ENCODE measurements at regions not wholly inside any gene's neighbourhood (a gene's known extent, or its start where the extent isn't known, plus 50 kb on each side); places are given as distances from the start of the nearest gene placed in this dataset.

DNA sequence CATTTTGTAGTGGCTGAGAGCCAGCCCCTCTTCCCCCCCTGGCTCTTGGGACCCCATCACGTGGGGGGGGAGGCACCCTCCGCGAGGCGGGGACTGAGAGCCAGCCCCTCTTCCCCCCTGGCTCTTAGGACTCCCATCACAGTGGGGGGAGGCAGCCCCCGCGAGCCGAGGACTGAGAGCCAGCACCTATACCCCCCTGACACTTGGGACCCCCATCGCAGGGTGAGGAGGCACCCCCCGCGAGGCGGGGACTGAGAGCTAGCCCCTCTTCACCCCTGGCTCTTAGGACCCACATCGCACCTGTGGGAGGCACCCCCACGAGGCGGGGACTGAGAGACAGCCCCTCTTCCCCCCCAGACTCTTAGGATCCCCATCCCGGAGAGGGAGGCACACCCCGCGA, 2426.5 kb upstream of the PCDH20 start:
- H3K27me3 ChIP-seq (replicated peaks in 1 of 2; ENCODE audit: control insufficient read depth in 2 of 2, insufficient read depth in 2 of 2, low read length in 1 of 2): no peaks in the 10 kb centered on the region
- no peaks in the 10 kb centered on the region; the same call in 2 of the 3 replicates for H3K9me3 ChIP-seq (replicated peaks; ENCODE audit: control insufficient read depth, insufficient read depth, low read length)
- in situ Hi-C loops (cut with MboI) (no loop called here), intact Hi-C loops (cut with micrococcal nuclease; ENCODE audit: unreplicated experiment) (no loop called here)
- no peaks in the 10 kb centered on the region for H3K36me3 ChIP-seq (ENCODE audit: control insufficient read depth in 2 of 2, insufficient read depth in 2 of 2, low read length in 1 of 2)
- no peak overlapping the region for H3K9ac ChIP-seq (ENCODE audit: control insufficient read depth, insufficient read depth, low read length)
- no peak overlapping the region for H3K27ac ChIP-seq (ENCODE audit: control insufficient read depth, insufficient read depth)
- H4K20me1 ChIP-seq (ENCODE audit: control insufficient read depth, insufficient read depth): no peaks in the 10 kb centered on the region
- SMC1A ChIA-PET (ENCODE audit: uncharacterized antibody, unreplicated experiment): no interaction called here
- 77% methylated on average over 16 of the region's 17 CpGs for WGBS (ENCODE audit: insufficient coverage, insufficient replicate concordance, low lambda C conversion rate, missing lambda C conversion rate)
- no peaks in the 10 kb centered on the region for H3K4me1 ChIP-seq (ENCODE audit: control insufficient read depth, insufficient read depth, low read length)
- H3K79me2 ChIP-seq (ENCODE audit: control insufficient read depth, insufficient read depth, low read length): no peaks in the 10 kb centered on the region
- RAD21 ChIA-PET (ENCODE audit: unreplicated experiment): no interaction called here
- POLR2A ChIA-PET: no interaction called here
- CTCF ChIA-PET: no interaction called here
- FAIRE-seq (no peak), ATAC-seq (no peak), DNase-seq (ENCODE audit: low read depth, low spot score) (no peak)
- no peak overlapping the region for H3K4me2 ChIP-seq (ENCODE audit: control insufficient read depth, insufficient read depth)
- BruUV-seq (replicated peaks): no TSS peak
- no peak overlapping the region for H2AFZ ChIP-seq (ENCODE audit: control insufficient read depth, low read depth, low read length)
- TF ChIP-seq, protein P1, sequence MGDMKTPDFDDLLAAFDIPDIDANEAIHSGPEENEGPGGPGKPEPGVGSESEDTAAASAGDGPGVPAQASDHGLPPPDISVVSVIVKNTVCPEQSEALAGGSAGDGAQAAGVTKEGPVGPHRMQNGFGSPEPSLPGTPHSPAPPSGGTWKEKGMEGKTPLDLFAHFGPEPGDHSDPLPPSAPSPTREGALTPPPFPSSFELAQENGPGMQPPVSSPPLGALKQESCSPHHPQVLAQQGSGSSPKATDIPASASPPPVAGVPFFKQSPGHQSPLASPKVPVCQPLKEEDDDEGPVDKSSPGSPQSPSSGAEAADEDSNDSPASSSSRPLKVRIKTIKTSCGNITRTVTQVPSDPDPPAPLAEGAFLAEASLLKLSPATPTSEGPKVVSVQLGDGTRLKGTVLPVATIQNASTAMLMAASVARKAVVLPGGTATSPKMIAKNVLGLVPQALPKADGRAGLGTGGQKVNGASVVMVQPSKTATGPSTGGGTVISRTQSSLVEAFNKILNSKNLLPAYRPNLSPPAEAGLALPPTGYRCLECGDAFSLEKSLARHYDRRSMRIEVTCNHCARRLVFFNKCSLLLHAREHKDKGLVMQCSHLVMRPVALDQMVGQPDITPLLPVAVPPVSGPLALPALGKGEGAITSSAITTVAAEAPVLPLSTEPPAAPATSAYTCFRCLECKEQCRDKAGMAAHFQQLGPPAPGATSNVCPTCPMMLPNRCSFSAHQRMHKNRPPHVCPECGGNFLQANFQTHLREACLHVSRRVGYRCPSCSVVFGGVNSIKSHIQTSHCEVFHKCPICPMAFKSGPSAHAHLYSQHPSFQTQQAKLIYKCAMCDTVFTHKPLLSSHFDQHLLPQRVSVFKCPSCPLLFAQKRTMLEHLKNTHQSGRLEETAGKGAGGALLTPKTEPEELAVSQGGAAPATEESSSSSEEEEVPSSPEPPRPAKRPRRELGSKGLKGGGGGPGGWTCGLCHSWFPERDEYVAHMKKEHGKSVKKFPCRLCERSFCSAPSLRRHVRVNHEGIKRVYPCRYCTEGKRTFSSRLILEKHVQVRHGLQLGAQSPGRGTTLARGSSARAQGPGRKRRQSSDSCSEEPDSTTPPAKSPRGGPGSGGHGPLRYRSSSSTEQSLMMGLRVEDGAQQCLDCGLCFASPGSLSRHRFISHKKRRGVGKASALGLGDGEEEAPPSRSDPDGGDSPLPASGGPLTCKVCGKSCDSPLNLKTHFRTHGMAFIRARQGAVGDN (IDR thresholded peaks at IDR 0.05): no peak
- no peak for TF ChIP-seq BHLHE40 (IDR thresholded peaks at IDR 0.05; ENCODE audit: borderline replicate concordance in 1 of 2, low read depth in 2 of 2, low read length in 1 of 2)
- H3K4me3 ChIP-seq: no peak overlapping the region
